Endothelial cell of umbilical vein (primary cell): ENCODE measurements at regions not wholly inside any gene's neighbourhood (a gene's known extent, or its start where the extent isn't known, plus 50 kb on each side); places are given as distances from the start of the nearest gene placed in this dataset.

Source experiments
- BruUV-seq: library from RNA; stranded (reverse); fragments of 400-500 nt; replicated peaks from 2 replicates; lab custom pipeline; 2021; lab: Mats Ljungman, UMichigan
- CTCF ChIA-PET: fragments of 300-600, 350-600 bp; sonication (Branson Sonifier 250); formaldehyde crosslinking; loops from one replicate; lab custom pipeline; 2021; ENCODE audit warnings: antibody characterized with exemption, inconsistent platforms; lab: Charles Lee
- POLR2A ChIA-PET: fragments of 300-600, 350-600 bp; sonication (Branson Sonifier 250); formaldehyde crosslinking; loops from one replicate; lab custom pipeline; 2021; ENCODE audit warnings: antibody characterized with exemption, inconsistent platforms; lab: Charles Lee
- DNase-seq: peaks from one replicate; pipeline ENCODE4 v3.0.0-alpha.2; 2011; ENCODE audit warnings: low read depth, low spot score
- FAIRE-seq: peaks from 2 replicates; lab custom pipeline; 2011; peaks lifted over from hg19 to GRCh38; lab: Jason Lieb, UNC
- H2AFZ ChIP-seq: 2 replicates; pipeline ENCODE4 v1.6.0; 2012; ENCODE audit warnings: low read depth, low read length, control low read depth, inconsistent platforms
- H3K27ac ChIP-seq: 2 replicates; pipeline ENCODE4 v1.5.1; 2011; ENCODE audit warnings: low read depth, mild to moderate bottlenecking, control low read depth, low read length, moderate library complexity; ENCODE audit not compliant: insufficient read depth
- H3K27me3 ChIP-seq, 2 experiments: 2 replicates each; pipeline versions ENCODE4 v1.6.0 to v1.6.1; 2011; ENCODE audit warnings: low read length in 2 of 2, mixed read lengths in 1 of 2; ENCODE audit not compliant: control insufficient read depth in 2 of 2, insufficient read depth in 2 of 2
- H3K36me3 ChIP-seq, 2 experiments: 2 replicates in 1 of 2; 3 replicates in 1 of 2; pipeline ENCODE4 v1.5.1; 2011; ENCODE audit warnings: low read length in 2 of 2, mild to moderate bottlenecking in 1 of 2, moderate library complexity in 1 of 2; ENCODE audit not compliant: control insufficient read depth in 2 of 2, insufficient read depth in 2 of 2; ENCODE audit errors: extremely low read depth in 1 of 2
- H3K4me1 ChIP-seq: 3 replicates; pipeline ENCODE4 v1.5.1; 2011; ENCODE audit warnings: mild to moderate bottlenecking, low read length; ENCODE audit not compliant: control insufficient read depth, insufficient read depth; ENCODE audit errors: extremely low read depth
- H3K4me2 ChIP-seq: 2 replicates; pipeline ENCODE4 v1.6.1; 2011; ENCODE audit warnings: low read length, control low read depth, mixed read lengths; ENCODE audit not compliant: insufficient read depth
- H3K4me3 ChIP-seq, 3 experiments: fragments of 200-600 bp in 1 of 3; sonication (generic), shearing (Covaris generic) in 1 of 3; replicated peaks in 1 of 3; 2 replicates each; pipeline ENCODE4 v1.5.1; 2011 to 2016; ENCODE audit warnings: control low read depth in 3 of 3, low read length in 3 of 3, mild to moderate bottlenecking in 2 of 3, inconsistent platforms in 1 of 3, low read depth in 1 of 3, moderate library complexity in 1 of 3; ENCODE audit not compliant: insufficient read depth in 1 of 3
- H3K79me2 ChIP-seq: 2 replicates; pipeline ENCODE4 v1.6.0; 2012; ENCODE audit warnings: low read length, inconsistent platforms; ENCODE audit not compliant: control insufficient read depth, insufficient read depth
- H3K9ac ChIP-seq: replicated peaks from 2 replicates; pipeline ENCODE3; 2011; ENCODE audit warnings: low read length, control low read depth; ENCODE audit not compliant: insufficient read depth; ENCODE audit errors: extremely low read depth
- H3K9me1 ChIP-seq: replicated peaks from 3 replicates; pipeline ENCODE4 v1.6.0; 2011; ENCODE audit warnings: mild to moderate bottlenecking, low read length; ENCODE audit not compliant: control insufficient read depth, insufficient read depth; ENCODE audit errors: extremely low read depth
- H3K9me3 ChIP-seq: replicated peaks from 2 replicates; pipeline ENCODE4 v1.5.1; 2012; ENCODE audit warnings: low read length, inconsistent platforms; ENCODE audit not compliant: control insufficient read depth, insufficient read depth
- H4K20me1 ChIP-seq: replicated peaks from 2 replicates; pipeline ENCODE3; 2011; ENCODE audit warnings: mild to moderate bottlenecking, low read length; ENCODE audit not compliant: control insufficient read depth, insufficient read depth; ENCODE audit errors: extremely low read depth
- CTCF ChIP-seq, 2 donors: IDR thresholded peaks; 1 replicate in 1 of 2; 2 replicates in 1 of 2; pipeline ENCODE4 v1.5.1; 2011; ENCODE audit warnings: low read length in 2 of 2, mild to moderate bottlenecking in 2 of 2, moderate library complexity in 2 of 2, control low read depth in 1 of 2, inconsistent platforms in 1 of 2, low read depth in 1 of 2; ENCODE audit not compliant: insufficient read depth in 1 of 2; ENCODE audit errors: extremely low read depth in 1 of 2
- EZH2 ChIP-seq: IDR thresholded peaks from 2 replicates; pipeline ENCODE4 v1.6.1; 2012; ENCODE audit warnings: borderline replicate concordance, low read depth, mild to moderate bottlenecking, moderate library complexity, low read length, inconsistent platforms; ENCODE audit not compliant: severe bottlenecking
- FOS ChIP-seq: IDR thresholded peaks from 2 replicates; pipeline ENCODE4 v1.6.1; 2011; ENCODE audit warnings: mild to moderate bottlenecking, low read length, moderate library complexity, borderline replicate concordance; ENCODE audit not compliant: insufficient read depth
- GATA2 ChIP-seq: IDR thresholded peaks from 2 replicates; pipeline ENCODE4 v1.7.0; 2011; ENCODE audit warnings: low read depth, mild to moderate bottlenecking, moderate library complexity, mixed read lengths, low read length; ENCODE audit not compliant: insufficient read length, insufficient read depth
- JUN ChIP-seq: IDR thresholded peaks from 2 replicates; pipeline ENCODE4 v1.6.1; 2011; ENCODE audit warnings: borderline replicate concordance, low read depth; ENCODE audit not compliant: insufficient read length, insufficient read depth
- MAX ChIP-seq: IDR thresholded peaks from 2 replicates; pipeline ENCODE4 v1.6.1; 2011; ENCODE audit not compliant: insufficient read depth, insufficient read length
- MYC ChIP-seq: IDR thresholded peaks from one replicate; pipeline ENCODE4 v1.6.1; 2011; ENCODE audit warnings: mild to moderate bottlenecking, low read depth, low read length
- POLR2A ChIP-seq: IDR thresholded peaks from 2 replicates; pipeline ENCODE4 v1.6.1; 2012; ENCODE audit warnings: low read depth, mild to moderate bottlenecking, control low read depth, low read length
- POLR2AphosphoS5 ChIP-seq: IDR thresholded peaks from 2 replicates; pipeline ENCODE4 v1.6.1; 2012; ENCODE audit warnings: low read depth, mild to moderate bottlenecking, control low read depth, low read length, moderate library complexity; ENCODE audit not compliant: insufficient read depth
- dilution Hi-C: fragments of 300-500 bp; cut with MboI; formaldehyde crosslinking; loops from one replicate; pipeline ENCODE4 v1.15.0; 2019; ENCODE audit warnings: low sequenced_read_pairs; ENCODE audit not compliant: extremely low pct_ligation_motif_present
- intact Hi-C: fragments of 100-400 bp; cut with micrococcal nuclease; formaldehyde crosslinking; loops from one replicate; pipeline ENCODE4 v1.10.0; 2022

GRCh38 chr1:30649321-30649991 lies 73.9 kb downstream of the MATN1 start:
- CTCF ChIA-PET: no interaction called here
- no peak for FAIRE-seq
- POLR2A ChIA-PET: no interaction called here

GRCh38 chr1:30648408-30649000 lies 74.9 kb downstream of the MATN1 start:
- no peaks in the 10 kb centered on the region for H3K36me3 ChIP-seq
- no peak overlapping the region for H3K27ac ChIP-seq
- H3K9me3 ChIP-seq: no peaks in the 10 kb centered on the region
- no TSS peak for BruUV-seq
- no peak for FAIRE-seq
- no peaks in the 10 kb centered on the region for H4K20me1 ChIP-seq
- no peak overlapping the region for H2AFZ ChIP-seq
- dilution Hi-C loops (no loop called here), intact Hi-C loops (no loop called here)
- no peaks in the 10 kb centered on the region for H3K4me1 ChIP-seq
- ChIA-PET CTCF (no interaction called here), POLR2A (no interaction called here)
- H3K4me3 ChIP-seq: no peak overlapping the region
- no peaks in the 10 kb centered on the region for H3K9me1 ChIP-seq
- no peaks in the 10 kb centered on the region for H3K27me3 ChIP-seq
- H3K4me2 ChIP-seq: no peak overlapping the region
- no peak for TF ChIP-seq JUN
- no peak for TF ChIP-seq EZH2
- TF ChIP-seq GATA2: no peak
- no peak for TF ChIP-seq MAX
- TF ChIP-seq POLR2AphosphoS5: no peak
- no peak for TF ChIP-seq POLR2A
- no peak for TF ChIP-seq MYC
- no peak for TF ChIP-seq FOS
- TF ChIP-seq CTCF (IDR thresholded peaks at IDR 0.05; ENCODE audit: extremely low read depth in 1 of 2, insufficient read depth in 1 of 2, low read depth in 1 of 2, low read length in 2 of 2): no peak
- no peak for DNase-seq
- H3K9ac ChIP-seq: no peak overlapping the region
- no peaks in the 10 kb centered on the region for H3K79me2 ChIP-seq

More at GRCh38 chr1:30649321-30649991, 73.9 kb downstream of the MATN1 start:
- Histone ChIP-seq H3K4me3 (no peak overlapping the region), H3K9me1 (no peaks in the 10 kb centered on the region), H3K27ac (no peak overlapping the region), H3K4me1 (no peaks in the 10 kb centered on the region), H3K27me3 (no peaks in the 10 kb centered on the region), H3K9me3 (no peaks in the 10 kb centered on the region), H4K20me1 (no peaks in the 10 kb centered on the region), H2AFZ (no peak overlapping the region), H3K9ac (no peak overlapping the region), H3K79me2 (no peaks in the 10 kb centered on the region), H3K36me3 (no peaks in the 10 kb centered on the region), H3K4me2 (no peak overlapping the region)
- dilution Hi-C loops (no loop called here), intact Hi-C loops (no loop called here)
- no peak for DNase-seq
- no TSS peak for BruUV-seq
- no peak for TF ChIP-seq MAX
